ENCODE measurements at regions not wholly inside any gene's neighbourhood (a gene's known extent, or its start where the extent isn't known, plus 50 kb on each side); places are given as distances from the start of the nearest gene placed in this dataset.
"Not testable (repeated sequence)": the region's sequence is repeated elsewhere in the genome, so short reads cannot be mapped to it uniquely, and the experiment has no call there.

GRCh38 chr11:128161436-128161835, 425.9 kb downstream of the ETS1 start:
- no peak for DNase-seq (ENCODE audit: low read depth, low spot score)

- DNase-seq (ENCODE audit: low read depth, low spot score): no peak
These were observed 428.5 kb downstream of the ETS1 start for GRCh38 chr11:128158860-128159259.

DNA sequence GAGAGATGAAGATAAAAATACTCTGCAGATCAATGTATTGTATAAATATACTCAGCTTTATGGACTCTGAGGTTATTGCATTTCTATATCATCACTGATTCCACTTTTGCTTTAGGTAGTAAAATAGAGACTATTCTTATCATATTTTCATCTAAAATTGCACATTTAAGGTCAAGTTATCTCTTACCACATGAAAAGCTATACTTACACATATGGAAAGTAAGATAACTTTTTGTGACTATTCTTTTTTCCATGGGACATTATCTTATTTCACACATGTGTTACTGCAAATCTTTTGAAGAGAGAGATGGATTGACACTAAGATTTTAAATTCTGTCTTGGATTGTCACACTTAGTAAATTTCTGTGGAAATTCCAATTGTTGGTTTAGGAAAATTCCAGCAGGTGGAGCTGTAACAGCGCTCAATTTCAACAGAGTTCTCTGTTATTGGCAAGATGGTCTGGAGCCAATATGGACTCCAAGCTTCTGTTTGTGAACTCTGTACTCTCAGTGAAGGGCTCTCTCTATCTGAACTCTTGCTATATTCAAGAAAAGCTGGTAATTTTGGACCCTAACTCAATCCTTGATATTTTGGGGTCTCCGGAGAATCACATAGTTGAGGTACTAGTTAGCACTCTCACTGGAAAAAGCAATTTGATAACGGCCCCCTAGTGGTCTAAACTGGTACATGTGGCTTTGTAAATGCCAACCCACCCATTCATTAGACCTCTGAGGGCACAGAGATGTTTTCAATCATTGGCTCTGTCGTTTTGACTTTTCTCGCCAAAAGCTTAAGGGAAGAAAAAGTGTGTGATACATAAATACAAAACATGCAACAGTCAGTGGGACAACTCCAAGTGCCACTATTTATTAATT, 429.7 kb downstream of the ETS1 start:
- DNase-seq (ENCODE audit: low read depth, low spot score): peak; percentile 83

DNA sequence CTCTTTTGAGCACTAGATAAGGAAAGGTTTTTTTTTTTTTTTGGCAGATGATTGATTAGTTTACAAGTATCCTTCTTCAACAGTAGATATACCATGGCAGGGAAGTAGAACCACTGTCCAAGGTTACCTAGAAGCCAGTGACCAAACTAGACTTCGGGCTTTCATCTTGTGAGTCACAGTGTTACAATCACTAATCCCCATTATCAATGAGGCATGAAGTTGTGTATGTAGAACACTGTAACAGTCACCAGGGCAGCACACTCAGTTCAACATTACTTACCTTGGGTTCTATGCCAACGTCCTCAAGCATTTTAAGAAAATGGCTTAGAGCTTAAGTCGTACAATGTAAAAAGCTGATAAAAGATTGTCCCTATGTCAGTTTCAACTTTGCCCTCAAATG, 430.9 kb downstream of the ETS1 start:
- DNase-seq (ENCODE audit: low read depth, low spot score): peak; percentile 75

GRCh38 chr11:128155590-128155989, 431.8 kb downstream of the ETS1 start:
- no peak for DNase-seq (ENCODE audit: low read depth, low spot score)

DNA sequence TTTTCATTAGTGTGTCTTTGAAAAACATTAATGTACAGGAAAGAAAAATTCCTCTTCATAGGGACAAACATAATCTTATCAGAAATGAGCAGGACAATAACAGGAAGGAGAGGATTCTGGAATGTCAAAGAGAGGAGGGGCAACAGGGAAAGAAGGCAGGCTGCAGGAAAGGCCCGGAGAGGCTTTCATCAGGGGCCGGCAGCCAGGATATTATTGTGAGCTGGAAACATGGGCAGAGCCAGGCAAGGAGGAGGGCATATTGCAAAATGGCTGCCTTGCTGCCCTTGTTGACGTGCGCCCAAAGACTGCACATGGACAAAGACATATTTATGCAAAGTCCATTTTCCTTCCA, 433.7 kb downstream of the ETS1 start:
- DNase-seq (ENCODE audit: low read depth, low spot score): no peak

- DNase-seq (ENCODE audit: low read depth, low spot score): no peak
These were observed 434.3 kb downstream of the ETS1 start for GRCh38 chr11:128152796-128153696.

DNA sequence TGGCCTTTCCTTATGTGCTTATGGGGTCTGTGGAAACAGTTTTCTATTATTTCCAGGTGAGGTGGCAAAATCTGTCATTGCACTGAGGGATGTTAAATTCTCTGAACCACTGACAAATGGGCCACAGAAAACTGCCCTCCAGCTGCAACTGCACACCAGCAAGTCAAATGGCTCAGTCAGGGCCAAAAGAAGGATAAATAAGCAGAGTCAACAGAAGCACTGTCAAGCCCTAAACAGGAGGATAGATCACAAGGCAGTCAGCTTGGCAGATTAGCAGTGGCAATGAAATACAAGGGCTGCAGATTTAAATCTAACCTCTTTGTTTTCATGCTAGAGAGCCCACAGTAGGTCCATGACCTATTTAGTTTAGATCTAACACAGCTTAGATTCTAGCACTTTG, 435.6 kb downstream of the ETS1 start:
- DNase-seq (ENCODE audit: low read depth, low spot score): no peak

GRCh38 chr11:128151338-128151737, 436.0 kb downstream of the ETS1 start:
- DNase-seq (ENCODE audit: low read depth, low spot score): no peak

DNA sequence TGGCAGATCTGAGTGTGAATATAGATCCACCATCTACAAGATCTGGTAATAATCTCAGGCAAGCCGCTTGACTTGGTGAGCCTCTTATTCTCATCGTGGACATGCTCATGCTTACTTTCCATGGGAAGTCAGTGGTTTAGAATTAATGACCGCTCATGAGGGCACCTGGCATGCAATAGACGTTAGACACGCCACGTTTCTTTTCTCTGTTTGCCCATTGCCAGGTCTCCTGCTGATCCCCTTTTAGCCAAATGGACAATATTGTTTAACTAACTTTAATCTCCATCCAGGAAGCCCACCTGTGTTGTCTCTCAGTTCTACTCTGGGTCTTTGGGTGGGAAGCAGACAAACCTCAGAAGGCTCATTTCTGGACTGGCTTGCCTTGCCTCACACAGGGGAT, 439.1 kb downstream of the ETS1 start:
- no peak for DNase-seq (ENCODE audit: low read depth, low spot score)

DNA sequence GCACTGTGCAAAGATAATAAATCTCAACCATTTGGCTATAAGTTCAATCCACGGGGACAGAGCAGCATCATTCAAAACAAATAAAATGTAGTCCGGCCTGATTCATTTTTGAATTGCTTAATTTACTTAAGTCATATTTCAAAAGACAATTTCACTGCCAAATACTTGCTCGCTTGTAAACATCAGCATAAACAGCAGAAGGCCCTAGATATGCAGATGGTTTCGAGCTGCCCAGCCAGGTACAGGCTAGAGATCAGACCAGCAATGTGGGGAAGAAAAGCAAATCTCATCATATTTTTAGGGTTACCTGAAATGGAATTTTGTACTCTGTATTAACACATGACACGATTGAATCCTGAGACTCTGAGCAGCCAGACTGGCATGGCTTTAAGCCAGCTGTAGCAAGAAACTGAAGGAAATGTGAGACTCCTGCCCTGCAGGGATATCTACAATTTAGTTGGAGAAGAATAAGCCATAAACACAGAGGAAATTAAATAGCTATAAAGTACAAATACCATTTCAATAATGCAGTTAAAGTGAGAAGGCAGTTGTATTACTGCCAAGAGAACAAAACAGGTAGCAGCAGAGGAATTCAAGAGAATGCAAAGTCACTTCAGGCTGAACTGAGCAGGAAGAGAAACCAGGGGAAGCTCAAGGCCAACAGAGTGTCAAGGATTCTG, 440.3 kb downstream of the ETS1 start:
- peak; percentile 16 for DNase-seq (ENCODE audit: low read depth, low spot score)

GRCh38 chr11:128140293-128140692, 447.1 kb downstream of the ETS1 start:
- not testable (repeated sequence) for DNase-seq (ENCODE audit: low read depth, low spot score)

GRCh38 chr11:128135451-128135850, 451.9 kb downstream of the ETS1 start:
- peak; percentile 90 for DNase-seq (ENCODE audit: low read depth, low spot score)

DNA sequence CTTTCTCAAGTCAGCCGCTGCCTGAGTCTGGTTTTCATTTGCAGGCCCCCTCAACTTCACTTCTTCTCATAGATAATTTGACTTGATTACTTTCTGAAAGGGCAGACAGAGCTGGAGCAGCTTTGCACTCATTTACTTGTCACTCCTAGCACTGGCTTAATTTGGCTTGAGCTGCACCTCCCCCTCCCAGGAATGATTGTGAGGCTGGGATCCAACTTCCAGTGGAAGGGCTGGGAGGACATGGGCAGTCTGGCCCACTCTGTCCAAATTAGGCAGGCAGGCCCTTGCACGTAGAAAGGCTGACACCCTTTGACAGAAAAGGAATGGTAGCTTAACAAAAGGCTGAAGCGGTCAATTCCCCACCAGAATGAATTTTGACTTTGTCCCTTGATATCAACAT, 453.9 kb downstream of the ETS1 start:
- peak; percentile 73 for DNase-seq (ENCODE audit: low read depth, low spot score)

- DNase-seq (ENCODE audit: low read depth, low spot score): no peak
These were observed 457.3 kb downstream of the ETS1 start for GRCh38 chr11:128130052-128130451.

DNA sequence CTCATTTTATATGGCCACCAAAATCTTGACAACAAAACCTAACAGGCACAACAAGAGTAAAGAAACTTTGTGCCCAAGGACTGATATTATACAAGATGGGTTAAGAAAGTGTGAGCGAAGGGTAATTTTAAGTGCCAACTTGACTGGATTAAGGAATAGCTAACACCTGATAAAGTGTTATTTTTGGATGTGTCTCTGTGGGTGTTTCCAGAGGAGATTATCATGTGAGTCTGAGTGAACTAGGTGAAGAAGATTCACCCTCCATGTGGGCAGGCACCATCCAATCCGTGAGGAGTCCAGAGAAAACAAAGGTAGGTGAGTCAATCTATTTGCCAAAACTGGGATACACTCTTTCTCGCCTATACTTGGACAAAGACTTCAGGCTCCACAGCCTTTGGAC, 461.6 kb downstream of the ETS1 start:
- DNase-seq (ENCODE audit: low read depth, low spot score): no peak

DNA sequence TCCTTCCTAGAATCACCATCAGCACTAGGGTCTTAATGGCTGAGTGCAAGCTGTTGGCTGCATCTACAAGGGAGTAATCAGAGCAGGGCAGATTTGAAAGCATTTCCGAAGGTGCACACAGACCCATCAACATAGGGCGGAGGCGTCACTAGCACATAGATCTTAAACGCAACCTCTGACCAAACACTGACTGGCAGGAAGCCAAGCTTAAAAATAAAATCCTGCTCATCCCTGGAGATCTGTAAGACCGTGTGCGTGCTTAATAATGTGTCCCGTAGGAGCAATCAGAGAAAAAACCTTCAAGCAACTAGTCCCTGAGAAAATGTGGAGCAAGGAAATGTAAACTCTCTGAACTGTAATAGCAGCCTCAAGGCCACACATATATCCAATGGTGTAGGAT, 470.5 kb downstream of the ETS1 start:
- peak; percentile 4 for DNase-seq (ENCODE audit: low read depth, low spot score)

DNA sequence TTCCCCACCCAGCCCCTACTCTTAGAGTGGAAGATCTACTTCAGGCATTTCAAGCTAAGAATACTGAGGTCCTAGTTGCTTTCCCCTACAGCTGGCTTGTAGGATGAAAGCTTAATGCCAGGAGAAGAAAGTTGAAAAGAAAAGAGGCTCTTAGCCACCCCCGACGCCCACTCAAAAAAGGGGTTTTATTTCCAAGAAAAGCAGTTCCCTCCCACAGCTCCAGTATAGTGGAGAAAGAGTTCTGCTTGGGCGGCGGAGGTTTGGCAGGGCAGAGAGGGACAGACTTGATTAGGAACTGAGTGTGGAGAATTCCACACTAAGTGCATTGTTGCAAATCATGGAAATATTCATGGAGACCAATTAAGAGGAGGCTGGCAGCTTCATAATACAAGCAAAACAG, 470.9 kb downstream of the ETS1 start:
- DNase-seq (ENCODE audit: low read depth, low spot score): peak; percentile 19

- DNase-seq (ENCODE audit: low read depth, low spot score): no peak
These were observed 481.4 kb downstream of the ETS1 start for GRCh38 chr11:128105950-128106349.

DNA sequence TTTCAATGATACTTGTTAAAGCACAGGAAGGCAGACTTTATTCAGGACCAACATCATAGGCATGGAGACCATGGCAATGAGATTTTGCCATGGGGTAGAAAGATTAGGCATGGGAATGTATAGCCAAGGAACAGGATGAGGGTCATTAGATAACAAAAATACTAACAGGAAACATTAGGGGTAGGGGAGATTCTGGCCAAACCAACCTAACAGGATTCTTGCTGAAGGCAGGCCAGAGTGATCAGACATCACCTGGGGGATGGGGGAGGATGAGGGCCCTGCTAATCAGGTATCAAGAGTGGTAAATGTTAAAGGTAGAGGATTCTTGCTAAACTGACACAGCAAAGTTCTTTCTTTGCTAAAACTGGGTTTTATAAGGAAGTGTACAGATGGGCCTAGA, 481.8 kb downstream of the ETS1 start:
- DNase-seq (ENCODE audit: low read depth, low spot score): no peak

GRCh38 chr11:128103278-128103873, 484.0 kb downstream of the ETS1 start:
- DNase-seq (ENCODE audit: low read depth, low spot score): no peak

DNA sequence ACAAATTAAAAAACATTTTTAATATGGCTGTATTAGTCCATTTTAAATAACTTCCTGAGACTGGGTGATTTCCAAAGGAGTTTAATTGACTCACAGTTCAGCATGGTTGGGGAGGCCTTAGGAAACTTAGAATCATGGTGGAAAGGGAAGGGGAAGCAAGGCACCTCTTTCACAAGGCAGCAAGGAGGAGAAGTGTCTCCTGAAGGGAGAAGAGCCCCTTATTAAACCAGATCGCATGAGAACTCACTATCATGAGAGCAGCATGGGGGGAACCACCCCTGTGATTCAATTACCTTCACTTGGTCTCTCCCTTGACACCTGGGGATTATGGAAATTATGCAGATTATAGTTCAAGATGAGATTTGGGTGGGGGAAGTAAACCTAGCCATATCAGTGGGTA, 488.6 kb downstream of the ETS1 start:
- DNase-seq (ENCODE audit: low read depth, low spot score): no peak
